ENCODE measurements at regions not wholly inside any gene's neighbourhood (a gene's known extent, or its start where the extent isn't known, plus 50 kb on each side); places are given as distances from the start of the nearest gene placed in this dataset.

GRCh38 chr19:31611046-31611877, 262.0 kb upstream of the TSHZ3 start:
- H3K4me1 ChIP-seq (ENCODE audit: insufficient read depth) = no peaks in the 10 kb centered on the region
- no peaks in the 10 kb centered on the region for H3K36me3 ChIP-seq (replicated peaks; ENCODE audit: insufficient read depth, low read depth)
- no peak for DNase-seq (ENCODE audit: low spot score)
- H2AFZ ChIP-seq = no peak overlapping the region
- TF ChIP-seq EZH2phosphoT487 (IDR thresholded peaks at IDR 0.05; ENCODE audit: low read depth, severe bottlenecking, unreplicated experiment) = no peak
- no peak for TF ChIP-seq EZH2 (IDR thresholded peaks at IDR 0.05; ENCODE audit: borderline replicate concordance)
- TF ChIP-seq, protein P1, sequence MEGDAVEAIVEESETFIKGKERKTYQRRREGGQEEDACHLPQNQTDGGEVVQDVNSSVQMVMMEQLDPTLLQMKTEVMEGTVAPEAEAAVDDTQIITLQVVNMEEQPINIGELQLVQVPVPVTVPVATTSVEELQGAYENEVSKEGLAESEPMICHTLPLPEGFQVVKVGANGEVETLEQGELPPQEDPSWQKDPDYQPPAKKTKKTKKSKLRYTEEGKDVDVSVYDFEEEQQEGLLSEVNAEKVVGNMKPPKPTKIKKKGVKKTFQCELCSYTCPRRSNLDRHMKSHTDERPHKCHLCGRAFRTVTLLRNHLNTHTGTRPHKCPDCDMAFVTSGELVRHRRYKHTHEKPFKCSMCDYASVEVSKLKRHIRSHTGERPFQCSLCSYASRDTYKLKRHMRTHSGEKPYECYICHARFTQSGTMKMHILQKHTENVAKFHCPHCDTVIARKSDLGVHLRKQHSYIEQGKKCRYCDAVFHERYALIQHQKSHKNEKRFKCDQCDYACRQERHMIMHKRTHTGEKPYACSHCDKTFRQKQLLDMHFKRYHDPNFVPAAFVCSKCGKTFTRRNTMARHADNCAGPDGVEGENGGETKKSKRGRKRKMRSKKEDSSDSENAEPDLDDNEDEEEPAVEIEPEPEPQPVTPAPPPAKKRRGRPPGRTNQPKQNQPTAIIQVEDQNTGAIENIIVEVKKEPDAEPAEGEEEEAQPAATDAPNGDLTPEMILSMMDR (IDR thresholded peaks at IDR 0.05; ENCODE audit: poor library complexity) = no peak
- H3K9me3 ChIP-seq (ENCODE audit: low read depth) = no peaks in the 10 kb centered on the region
- H3K4me3 ChIP-seq = no peak overlapping the region
- H3K79me2 ChIP-seq = no peaks in the 10 kb centered on the region
- WGBS (ENCODE audit: low lambda C conversion rate, missing lambda C conversion rate) = 78% methylated on average over 3 of the region's 3 CpGs
- H3K27me3 ChIP-seq = peaks cover 4% of the 10 kb centered on the region
- no peaks in the 10 kb centered on the region for H3K9me2 ChIP-seq (replicated peaks; ENCODE audit: insufficient read depth)
- no peak overlapping the region for H3K4me2 ChIP-seq
- no peak overlapping the region for H3K27ac ChIP-seq
- no peaks in the 10 kb centered on the region for H4K20me1 ChIP-seq (ENCODE audit: insufficient read depth, poor library complexity, severe bottlenecking)

DNA sequence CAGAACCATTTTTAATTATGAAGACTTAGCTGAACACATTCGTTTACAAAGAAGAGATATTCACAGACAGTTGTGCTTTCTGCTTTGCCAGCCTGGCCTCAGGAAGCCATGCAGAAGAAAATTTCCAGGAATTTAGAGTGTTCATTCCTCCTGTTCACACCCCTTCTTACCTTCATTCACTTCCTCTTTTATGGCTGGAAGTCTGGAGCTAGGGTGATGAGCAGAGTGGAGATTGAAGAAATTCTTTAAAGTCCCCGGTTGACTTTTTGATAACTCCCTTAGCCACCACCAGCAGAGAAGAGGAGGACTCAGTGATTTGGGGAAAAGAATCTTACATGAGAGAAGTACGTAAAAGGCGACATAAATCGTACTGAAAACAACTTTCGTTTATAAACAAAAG, 263.6 kb upstream of the TSHZ3 start:
- Histone ChIP-seq H3K27me3 (peaks cover 4% of the 10 kb centered on the region), H3K4me3 (no peak overlapping the region), H3K9me3 (ENCODE audit: low read depth) (no peaks in the 10 kb centered on the region), H3K36me3 (replicated peaks; ENCODE audit: insufficient read depth, low read depth) (no peaks in the 10 kb centered on the region), H4K20me1 (ENCODE audit: insufficient read depth, poor library complexity, severe bottlenecking) (no peaks in the 10 kb centered on the region), H3K4me1 (ENCODE audit: insufficient read depth) (no peaks in the 10 kb centered on the region), H3K79me2 (no peaks in the 10 kb centered on the region), H3K9me2 (replicated peaks; ENCODE audit: insufficient read depth) (no peaks in the 10 kb centered on the region), H2AFZ (no peak overlapping the region), H3K27ac (no peak overlapping the region), H3K4me2 (no peak overlapping the region)
- 75% methylated on average over 6 of the region's 6 CpGs for WGBS (ENCODE audit: low lambda C conversion rate, missing lambda C conversion rate)
- TF ChIP-seq EZH2phosphoT487 (IDR thresholded peaks at IDR 0.05; ENCODE audit: low read depth, severe bottlenecking, unreplicated experiment) (no peak), EZH2 (IDR thresholded peaks at IDR 0.05; ENCODE audit: borderline replicate concordance) (no peak)
- TF ChIP-seq, protein P1 (IDR thresholded peaks at IDR 0.05; ENCODE audit: poor library complexity) = no peak
- DNase-seq (ENCODE audit: low spot score) = no peak

GRCh38 chr19:31613683-31614219, 264.5 kb upstream of the TSHZ3 start:
- TF ChIP-seq EZH2phosphoT487 (IDR thresholded peaks at IDR 0.05; ENCODE audit: low read depth, severe bottlenecking, unreplicated experiment) = no peak
- no peak for TF ChIP-seq EZH2 (IDR thresholded peaks at IDR 0.05; ENCODE audit: borderline replicate concordance)
- TF ChIP-seq, protein P1 (IDR thresholded peaks at IDR 0.05; ENCODE audit: poor library complexity) = no peak
- H2AFZ ChIP-seq = no peak overlapping the region
- no peak overlapping the region for H3K4me3 ChIP-seq
- no peaks in the 10 kb centered on the region for H4K20me1 ChIP-seq (ENCODE audit: insufficient read depth, poor library complexity, severe bottlenecking)
- H3K27me3 ChIP-seq = peaks cover 4% of the 10 kb centered on the region
- H3K27ac ChIP-seq = no peak overlapping the region
- no peak for DNase-seq (ENCODE audit: low spot score)
- 85% methylated on average over 4 of the region's 4 CpGs for WGBS (ENCODE audit: low lambda C conversion rate, missing lambda C conversion rate)
- H3K79me2 ChIP-seq = no peaks in the 10 kb centered on the region
- no peaks in the 10 kb centered on the region for H3K9me2 ChIP-seq (replicated peaks; ENCODE audit: insufficient read depth)
- H3K36me3 ChIP-seq (replicated peaks; ENCODE audit: insufficient read depth, low read depth) = no peaks in the 10 kb centered on the region
- H3K4me2 ChIP-seq = no peak overlapping the region
- H3K4me1 ChIP-seq (ENCODE audit: insufficient read depth) = no peaks in the 10 kb centered on the region
- H3K9me3 ChIP-seq (ENCODE audit: low read depth) = no peaks in the 10 kb centered on the region
